Vagina (tissue), 2 donors: ENCODE measurements at regions not wholly inside any gene's neighbourhood (a gene's known extent, or its start where the extent isn't known, plus 50 kb on each side); places are given as distances from the start of the nearest gene placed in this dataset.
"Not testable (repeated sequence)": the region's sequence is repeated elsewhere in the genome, so short reads cannot be mapped to it uniquely, and the experiment has no call there.

Experiments used
- DNase-seq, 2 donors: peaks; one replicate each; pipeline ENCODE4 v3.0.0-alpha.2; 2017; ENCODE audit errors: extremely low spot score in 2 of 2
- H3K27ac ChIP-seq: fragments of 200-600 bp; sonication (generic); one replicate; pipeline ENCODE4 v1.5.1; 2019
- H3K27me3 ChIP-seq: fragments of 200-600 bp; sonication (generic); one replicate; pipeline ENCODE4 v1.5.1; 2019
- H3K36me3 ChIP-seq, 2 donors: fragments of 200-600 bp; sonication (generic); one replicate each; pipeline ENCODE4 v1.5.1; 2017 to 2019
- H3K4me1 ChIP-seq: fragments of 200-600 bp; sonication (generic); one replicate; pipeline ENCODE4 v1.5.1; 2019
- H3K4me3 ChIP-seq, 2 donors: fragments of 200-600 bp; sonication (generic); 1 replicate in 1 of 2; 2 replicates in 1 of 2; pipeline ENCODE4 v1.5.1; 2016 to 2019
- H3K9me3 ChIP-seq: fragments of 200-600 bp; sonication (generic); one replicate; pipeline ENCODE4 v1.5.1; 2019
- POLR2A ChIP-seq, 2 donors: fragments of 450-650 bp; IDR thresholded peaks; one replicate each; pipeline ENCODE4 v1.6.1; 2017; ENCODE audit warnings: antibody characterized with exemption in 2 of 2, mild to moderate bottlenecking in 2 of 2, moderate library complexity in 2 of 2
- POLR2AphosphoS5 ChIP-seq, 2 donors: sonication (generic); formaldehyde crosslinking; IDR thresholded peaks; one replicate each; pipeline ENCODE4 v1.9.0; 2017; ENCODE audit warnings: antibody characterized with exemption in 2 of 2, mild to moderate bottlenecking in 2 of 2, low read depth in 1 of 2; ENCODE audit not compliant: insufficient read depth in 1 of 2
- intact Hi-C: fragments of 100-400 bp; cut with DNase I; formaldehyde crosslinking; loops from one replicate; pipeline ENCODE4 v1.15.1; 2023
- TF ChIP-seq, protein P1 (sequence below), 3 experiments: fragments of 450-650 bp in 2 of 3; fragments of 200-600 bp in 1 of 3; sonication (generic) in 1 of 3; IDR thresholded peaks; one replicate each; pipeline ENCODE4 v1.5.1; 2017 to 2019; ENCODE audit warnings: antibody characterized with exemption in 3 of 3, mild to moderate bottlenecking in 2 of 3, moderate library complexity in 2 of 3

DNA sequence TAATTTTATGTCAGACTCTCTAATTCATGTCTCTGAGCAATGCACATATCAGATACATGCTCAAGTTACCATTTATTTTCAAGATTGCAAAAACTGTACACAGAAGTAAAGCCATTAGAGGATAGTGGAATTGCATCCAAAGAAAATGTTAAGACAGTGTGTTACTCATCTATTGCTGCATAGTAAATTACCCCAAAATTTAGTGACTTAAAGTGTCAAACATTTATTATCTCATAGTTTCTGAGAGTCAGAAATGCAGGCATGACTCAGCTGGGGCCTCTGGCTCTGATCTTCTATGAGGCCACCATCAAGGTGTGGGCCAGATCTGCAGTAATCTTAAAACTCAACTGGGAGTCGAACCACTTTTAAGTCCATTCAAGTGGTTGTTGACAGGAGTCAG is 275.2 kb downstream of the QDPR start:
- DNase-seq: no peak
- H3K27me3 ChIP-seq: no peaks in the 10 kb centered on the region
- peaks cover 7% of the 10 kb centered on the region for H3K4me1 ChIP-seq
- intact Hi-C loops: no loop called here
- TF ChIP-seq POLR2A (IDR thresholded peaks at IDR 0.05): no peak
- TF ChIP-seq, protein P1, sequence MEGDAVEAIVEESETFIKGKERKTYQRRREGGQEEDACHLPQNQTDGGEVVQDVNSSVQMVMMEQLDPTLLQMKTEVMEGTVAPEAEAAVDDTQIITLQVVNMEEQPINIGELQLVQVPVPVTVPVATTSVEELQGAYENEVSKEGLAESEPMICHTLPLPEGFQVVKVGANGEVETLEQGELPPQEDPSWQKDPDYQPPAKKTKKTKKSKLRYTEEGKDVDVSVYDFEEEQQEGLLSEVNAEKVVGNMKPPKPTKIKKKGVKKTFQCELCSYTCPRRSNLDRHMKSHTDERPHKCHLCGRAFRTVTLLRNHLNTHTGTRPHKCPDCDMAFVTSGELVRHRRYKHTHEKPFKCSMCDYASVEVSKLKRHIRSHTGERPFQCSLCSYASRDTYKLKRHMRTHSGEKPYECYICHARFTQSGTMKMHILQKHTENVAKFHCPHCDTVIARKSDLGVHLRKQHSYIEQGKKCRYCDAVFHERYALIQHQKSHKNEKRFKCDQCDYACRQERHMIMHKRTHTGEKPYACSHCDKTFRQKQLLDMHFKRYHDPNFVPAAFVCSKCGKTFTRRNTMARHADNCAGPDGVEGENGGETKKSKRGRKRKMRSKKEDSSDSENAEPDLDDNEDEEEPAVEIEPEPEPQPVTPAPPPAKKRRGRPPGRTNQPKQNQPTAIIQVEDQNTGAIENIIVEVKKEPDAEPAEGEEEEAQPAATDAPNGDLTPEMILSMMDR (IDR thresholded peaks at IDR 0.05): no peak
- no peak for TF ChIP-seq POLR2AphosphoS5 (IDR thresholded peaks at IDR 0.05; ENCODE audit: insufficient read depth in 1 of 2, low read depth in 1 of 2)
- H3K9me3 ChIP-seq: no peaks in the 10 kb centered on the region
- no peaks in the 10 kb centered on the region for H3K36me3 ChIP-seq
- H3K27ac ChIP-seq: no peak overlapping the region
- no peak overlapping the region for H3K4me3 ChIP-seq

DNA sequence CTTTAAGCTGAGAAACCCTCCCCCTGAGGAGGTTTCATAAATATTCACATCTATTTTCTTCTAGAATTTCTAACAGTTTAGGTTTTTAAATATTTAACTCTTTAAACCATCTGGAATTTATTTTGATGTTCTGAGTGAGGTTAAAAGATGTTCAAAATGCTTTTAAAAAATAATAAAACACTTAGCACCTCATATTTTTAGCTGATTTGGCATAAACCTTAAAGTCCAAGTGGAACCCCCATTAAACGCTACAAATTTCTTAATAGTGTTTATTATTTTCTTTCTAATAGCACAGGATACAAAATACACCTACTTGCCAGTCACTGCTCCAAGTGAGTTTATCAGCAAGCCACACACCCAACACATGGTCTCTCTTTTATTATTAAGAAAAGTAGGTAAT is 277.2 kb downstream of the QDPR start:
- TF ChIP-seq, protein P1 (IDR thresholded peaks at IDR 0.05): no peak
- TF ChIP-seq POLR2A (IDR thresholded peaks at IDR 0.05): no peak
- TF ChIP-seq POLR2AphosphoS5 (IDR thresholded peaks at IDR 0.05; ENCODE audit: insufficient read depth in 1 of 2, low read depth in 1 of 2): no peak
- Histone ChIP-seq H3K4me1 (peaks cover 7% of the 10 kb centered on the region), H3K27me3 (no peaks in the 10 kb centered on the region), H3K9me3 (no peaks in the 10 kb centered on the region), H3K27ac (no peak overlapping the region), H3K36me3 (no peaks in the 10 kb centered on the region), H3K4me3 (no peak overlapping the region)
- DNase-seq: no peak
- intact Hi-C loops: no loop called here

DNA sequence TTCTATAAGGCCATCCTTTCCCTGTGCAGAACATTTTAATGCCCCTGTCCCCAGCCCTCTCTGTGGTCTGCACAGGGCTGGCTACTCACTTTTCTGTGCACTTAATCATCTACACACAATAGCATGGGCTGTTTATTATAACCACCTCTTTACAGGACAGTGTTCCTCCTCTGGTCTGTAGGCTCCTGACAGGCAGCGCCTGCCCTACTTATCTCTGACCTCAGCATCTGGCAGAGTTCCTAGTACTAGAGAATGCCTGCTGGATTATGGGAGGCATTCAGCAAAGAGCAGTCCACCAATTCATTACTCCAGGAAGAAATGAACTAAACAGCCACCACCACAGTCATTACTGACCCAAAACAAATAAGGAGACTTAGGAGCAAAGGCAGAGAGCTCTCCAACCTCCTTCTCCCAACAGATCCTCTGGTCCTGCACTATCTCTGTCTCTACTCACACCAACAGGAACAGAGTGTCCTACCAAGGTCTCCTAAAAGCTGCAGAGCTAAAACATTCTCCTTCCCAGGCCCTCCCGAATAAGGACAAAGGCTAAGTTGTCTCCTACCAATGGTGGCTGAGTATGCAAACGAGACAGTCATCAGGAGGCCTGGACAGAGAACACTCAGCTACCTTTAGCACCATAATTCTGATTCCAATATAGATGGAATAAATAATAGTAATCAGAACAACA is 279.2 kb downstream of the QDPR start:
- TF ChIP-seq POLR2AphosphoS5 (IDR thresholded peaks at IDR 0.05; ENCODE audit: insufficient read depth in 1 of 2, low read depth in 1 of 2) (no peak), POLR2A (IDR thresholded peaks at IDR 0.05) (no peak)
- TF ChIP-seq, protein P1 (IDR thresholded peaks at IDR 0.05): no peak
- no peak overlapping the region for H3K4me3 ChIP-seq
- no peak for DNase-seq
- H3K27me3 ChIP-seq: no peaks in the 10 kb centered on the region
- peaks cover 7% of the 10 kb centered on the region for H3K4me1 ChIP-seq
- intact Hi-C loops: no loop called here
- no peak overlapping the region for H3K27ac ChIP-seq
- H3K9me3 ChIP-seq: no peaks in the 10 kb centered on the region
- H3K36me3 ChIP-seq: no peaks in the 10 kb centered on the region

DNA sequence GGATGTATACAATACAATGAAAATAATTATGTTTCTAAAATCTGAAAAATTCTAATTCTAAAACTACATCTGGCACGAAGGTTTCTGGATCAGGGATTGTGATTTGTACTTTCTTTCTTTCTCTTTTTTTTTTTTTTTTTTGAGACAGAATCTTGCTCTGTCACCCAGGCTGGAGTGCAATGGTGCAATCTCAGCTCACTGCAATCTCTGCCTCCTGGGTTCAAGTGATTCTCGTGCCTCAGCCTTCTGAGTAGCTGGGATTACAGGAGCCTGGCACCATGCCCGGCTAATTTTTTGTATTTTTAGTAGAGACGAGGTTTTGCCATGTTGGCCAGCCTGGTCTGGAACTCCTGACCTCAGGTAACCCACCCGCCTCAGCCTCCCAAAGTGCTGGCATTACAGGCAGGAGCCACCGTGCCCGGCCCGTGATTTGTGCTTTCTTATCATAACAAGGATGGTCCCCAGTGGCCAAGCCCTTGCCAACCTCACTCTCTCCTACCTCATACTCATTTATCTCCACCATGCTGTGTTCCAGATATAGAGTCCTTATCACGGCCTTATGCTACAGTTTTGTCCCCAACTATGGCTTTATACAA is 279.9 kb downstream of the QDPR start:
- H3K36me3 ChIP-seq, DNase-seq, H3K4me1 ChIP-seq, intact Hi-C loops, H3K9me3 ChIP-seq, H3K27ac ChIP-seq, H3K27me3 ChIP-seq, H3K4me3 ChIP-seq: not testable (repeated sequence)

DNA sequence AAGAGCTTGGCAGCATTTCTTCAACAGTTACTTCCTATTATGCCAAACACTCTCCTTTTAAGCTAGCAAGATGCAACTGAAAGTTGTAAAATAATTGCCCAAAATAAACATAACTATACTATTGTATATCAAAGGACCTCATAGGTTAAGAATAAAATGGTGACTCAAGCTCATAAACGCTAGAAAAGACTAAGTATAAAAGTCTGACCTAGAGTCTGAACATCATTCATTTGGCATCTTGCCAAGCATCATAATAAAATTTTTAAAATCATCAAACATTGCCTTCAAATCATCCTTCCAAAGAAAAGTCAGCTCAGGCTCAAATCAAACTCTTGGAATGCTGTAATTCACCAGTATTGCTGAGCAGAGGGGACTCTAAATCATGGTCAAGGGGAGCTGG is 281.2 kb downstream of the QDPR start:
- H3K4me3 ChIP-seq: no peak overlapping the region
- no peaks in the 10 kb centered on the region for H3K9me3 ChIP-seq
- TF ChIP-seq POLR2A (IDR thresholded peaks at IDR 0.05) (no peak), POLR2AphosphoS5 (IDR thresholded peaks at IDR 0.05; ENCODE audit: insufficient read depth in 1 of 2, low read depth in 1 of 2) (no peak)
- DNase-seq: no peak
- no peaks in the 10 kb centered on the region for H3K36me3 ChIP-seq
- no peaks in the 10 kb centered on the region for H3K27me3 ChIP-seq
- H3K4me1 ChIP-seq: peaks cover 7% of the 10 kb centered on the region
- intact Hi-C loops: no loop called here
- H3K27ac ChIP-seq: no peak overlapping the region

DNA sequence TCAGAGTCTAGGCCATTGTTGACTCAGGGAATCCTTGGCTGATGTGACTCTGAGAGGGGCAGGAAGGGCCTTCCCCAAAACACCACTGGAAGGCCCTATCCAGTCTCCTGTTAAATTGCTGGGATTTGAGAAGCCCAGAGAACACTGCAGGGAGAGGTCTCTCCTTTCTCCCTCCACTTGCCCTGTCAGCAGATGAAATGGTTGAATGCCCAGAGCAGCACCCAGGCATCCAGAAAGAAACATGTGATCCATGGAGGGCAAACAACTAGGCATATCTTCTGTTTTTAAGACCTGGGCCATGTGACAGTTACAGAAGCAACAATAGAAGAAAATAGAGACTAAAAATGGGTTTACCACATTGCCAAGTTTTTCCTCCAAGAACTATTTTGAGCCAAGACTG is 291.1 kb downstream of the QDPR start:
- H3K27me3 ChIP-seq: no peaks in the 10 kb centered on the region
- no peaks in the 10 kb centered on the region for H3K36me3 ChIP-seq
- intact Hi-C loops: no loop called here
- TF ChIP-seq, protein P1 (IDR thresholded peaks at IDR 0.05): no peak
- TF ChIP-seq POLR2AphosphoS5 (IDR thresholded peaks at IDR 0.05; ENCODE audit: insufficient read depth in 1 of 2, low read depth in 1 of 2) (no peak), POLR2A (IDR thresholded peaks at IDR 0.05) (no peak)
- H3K4me3 ChIP-seq: no peak overlapping the region
- no peak overlapping the region for H3K27ac ChIP-seq
- no peak for DNase-seq
- no peaks in the 10 kb centered on the region for H3K9me3 ChIP-seq
- H3K4me1 ChIP-seq: no peaks in the 10 kb centered on the region
